D721Med (cell line): ENCODE measurements at regions not wholly inside any gene's neighbourhood (a gene's known extent, or its start where the extent isn't known, plus 50 kb on each side); places are given as distances from the start of the nearest gene placed in this dataset.

Experiments used
- DNase-seq: peaks from one replicate; pipeline ENCODE4 v3.0.0; 2011; ENCODE audit warnings: low spot score; ENCODE audit not compliant: insufficient read length
- FAIRE-seq: peaks from 2 replicates; lab custom pipeline; 2011; peaks lifted over from hg19 to GRCh38; lab: Jason Lieb, UNC
- TF ChIP-seq, protein P1 (sequence below): IDR thresholded peaks from 2 replicates; pipeline ENCODE4 v1.5.1; 2012; ENCODE audit warnings: mild to moderate bottlenecking, control low read depth; ENCODE audit not compliant: insufficient read depth; ENCODE audit errors: missing control alignments

DNA sequence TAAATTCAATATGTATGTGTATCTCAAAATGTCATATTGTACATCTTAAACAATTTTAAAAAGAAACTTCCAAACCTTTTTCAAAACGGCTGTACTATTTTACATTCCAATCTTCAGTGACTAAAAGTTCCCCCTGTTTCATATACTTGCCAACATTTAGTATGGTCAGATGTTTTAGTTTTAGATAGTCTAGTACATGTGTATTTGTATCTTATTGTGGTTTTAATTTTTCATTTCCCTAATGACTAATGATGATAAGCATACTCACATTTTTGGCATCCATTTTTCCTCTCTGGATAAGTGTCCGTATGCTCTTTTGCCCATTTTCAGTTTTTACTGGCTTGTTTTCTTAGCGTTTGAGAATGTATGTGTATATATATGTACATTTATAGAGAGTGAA lies 212.2 kb upstream of the MAGEB18 start:
- TF ChIP-seq, protein P1, sequence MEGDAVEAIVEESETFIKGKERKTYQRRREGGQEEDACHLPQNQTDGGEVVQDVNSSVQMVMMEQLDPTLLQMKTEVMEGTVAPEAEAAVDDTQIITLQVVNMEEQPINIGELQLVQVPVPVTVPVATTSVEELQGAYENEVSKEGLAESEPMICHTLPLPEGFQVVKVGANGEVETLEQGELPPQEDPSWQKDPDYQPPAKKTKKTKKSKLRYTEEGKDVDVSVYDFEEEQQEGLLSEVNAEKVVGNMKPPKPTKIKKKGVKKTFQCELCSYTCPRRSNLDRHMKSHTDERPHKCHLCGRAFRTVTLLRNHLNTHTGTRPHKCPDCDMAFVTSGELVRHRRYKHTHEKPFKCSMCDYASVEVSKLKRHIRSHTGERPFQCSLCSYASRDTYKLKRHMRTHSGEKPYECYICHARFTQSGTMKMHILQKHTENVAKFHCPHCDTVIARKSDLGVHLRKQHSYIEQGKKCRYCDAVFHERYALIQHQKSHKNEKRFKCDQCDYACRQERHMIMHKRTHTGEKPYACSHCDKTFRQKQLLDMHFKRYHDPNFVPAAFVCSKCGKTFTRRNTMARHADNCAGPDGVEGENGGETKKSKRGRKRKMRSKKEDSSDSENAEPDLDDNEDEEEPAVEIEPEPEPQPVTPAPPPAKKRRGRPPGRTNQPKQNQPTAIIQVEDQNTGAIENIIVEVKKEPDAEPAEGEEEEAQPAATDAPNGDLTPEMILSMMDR = no peak
- FAIRE-seq (no peak), DNase-seq (no peak)

GRCh38 chrX:25928316-25928715 lies 209.8 kb upstream of the MAGEB18 start:
- FAIRE-seq = no peak
- TF ChIP-seq, protein P1 = no peak
- no peak for DNase-seq

GRCh38 chrX:25941087-25941486 lies 197.1 kb upstream of the MAGEB18 start:
- DNase-seq (no peak), FAIRE-seq (no peak)
- TF ChIP-seq, protein P1 = no peak

DNA sequence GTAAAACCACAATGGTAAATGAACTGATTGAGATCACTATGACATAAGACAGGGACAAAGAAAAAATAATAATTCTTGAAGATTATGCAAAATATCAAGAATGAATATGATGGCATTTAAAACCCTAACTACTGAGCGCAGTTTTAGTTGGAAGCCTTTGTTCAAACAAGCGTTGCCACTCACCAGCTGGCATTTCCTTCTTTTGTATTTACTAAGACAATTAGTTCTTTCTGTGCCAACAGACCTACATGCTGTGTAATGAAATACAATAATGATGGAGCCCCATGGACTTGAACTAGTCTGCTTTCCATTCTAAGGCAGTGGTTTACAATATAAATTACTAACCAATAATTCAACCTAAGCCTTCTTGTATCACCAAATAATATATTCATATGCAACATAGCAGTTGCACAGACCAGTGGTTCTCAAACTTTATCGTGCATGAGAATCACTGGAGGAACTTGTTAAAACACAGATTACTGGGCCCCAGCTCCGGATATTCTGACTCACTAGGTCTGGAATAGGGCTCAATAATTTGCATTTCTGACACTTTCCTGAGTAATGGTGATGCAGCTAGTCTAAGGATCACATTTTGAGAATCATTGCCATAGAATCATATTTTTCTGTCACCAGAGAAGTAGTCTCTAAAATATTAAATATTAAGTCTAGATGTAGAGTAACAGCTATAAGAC lies 196.4 kb upstream of the MAGEB18 start:
- no peak for FAIRE-seq
- TF ChIP-seq, protein P1 = no peak
- no peak for DNase-seq

- DNase-seq (no peak), FAIRE-seq (no peak)
- TF ChIP-seq, protein P1 = no peak
Observed at GRCh38 chrX:25968920-25969319, 169.2 kb upstream of the MAGEB18 start.

DNA sequence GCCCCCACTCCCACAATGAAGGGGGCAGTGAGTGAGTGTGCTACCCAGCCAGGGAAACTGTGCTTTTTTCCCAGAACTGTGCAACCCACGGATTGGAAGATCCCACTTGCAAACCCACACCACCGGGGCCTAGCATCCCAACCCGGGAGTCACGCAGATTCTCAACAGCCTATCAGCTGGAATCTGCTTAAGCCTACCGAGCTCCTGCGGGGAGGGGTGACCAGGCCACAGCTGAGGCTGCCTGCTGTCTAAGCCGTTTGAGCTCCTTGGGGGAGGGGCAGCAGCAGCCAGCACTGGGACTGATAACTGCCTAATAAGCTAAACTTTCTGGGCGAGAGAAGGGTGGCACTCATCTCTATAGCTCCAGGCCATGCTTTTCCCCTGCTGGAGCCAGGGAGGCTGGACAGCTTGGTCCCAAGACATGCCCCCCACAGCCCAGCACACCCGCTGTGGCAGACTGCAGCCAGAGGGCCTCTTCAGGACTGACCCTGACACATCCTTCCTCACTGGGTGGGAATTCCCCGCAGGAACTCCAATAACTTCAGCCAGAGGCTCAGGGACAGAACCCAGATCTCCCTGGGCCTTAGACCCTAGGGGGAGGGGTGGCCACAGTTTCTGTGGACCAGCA lies 161.3 kb upstream of the MAGEB18 start:
- no peak for DNase-seq
- no peak for FAIRE-seq
- TF ChIP-seq, protein P1 = no peak

GRCh38 chrX:25998687-25999086 lies 139.5 kb upstream of the MAGEB18 start:
- TF ChIP-seq, protein P1 = no peak
- FAIRE-seq (no peak), DNase-seq (no peak)
